NCI-H2081 treated with DMSO at 0.1 percent for 48 hours (cell line): ENCODE measurements at regions not wholly inside any gene's neighbourhood (a gene's known extent, or its start where the extent isn't known, plus 50 kb on each side); places are given as distances from the start of the nearest gene placed in this dataset.
"Not testable (repeated sequence)": the region's sequence is repeated elsewhere in the genome, so short reads cannot be mapped to it uniquely, and the experiment has no call there.

Source experiments
- DNase-seq: peaks from one replicate; lab custom pipeline; 2025; lab: John Stamatoyannopoulos, UW

- no peak for DNase-seq
Observed at GRCh38 chr1:236343246-236343870, 50.7 kb upstream of the EDARADD start.

DNA sequence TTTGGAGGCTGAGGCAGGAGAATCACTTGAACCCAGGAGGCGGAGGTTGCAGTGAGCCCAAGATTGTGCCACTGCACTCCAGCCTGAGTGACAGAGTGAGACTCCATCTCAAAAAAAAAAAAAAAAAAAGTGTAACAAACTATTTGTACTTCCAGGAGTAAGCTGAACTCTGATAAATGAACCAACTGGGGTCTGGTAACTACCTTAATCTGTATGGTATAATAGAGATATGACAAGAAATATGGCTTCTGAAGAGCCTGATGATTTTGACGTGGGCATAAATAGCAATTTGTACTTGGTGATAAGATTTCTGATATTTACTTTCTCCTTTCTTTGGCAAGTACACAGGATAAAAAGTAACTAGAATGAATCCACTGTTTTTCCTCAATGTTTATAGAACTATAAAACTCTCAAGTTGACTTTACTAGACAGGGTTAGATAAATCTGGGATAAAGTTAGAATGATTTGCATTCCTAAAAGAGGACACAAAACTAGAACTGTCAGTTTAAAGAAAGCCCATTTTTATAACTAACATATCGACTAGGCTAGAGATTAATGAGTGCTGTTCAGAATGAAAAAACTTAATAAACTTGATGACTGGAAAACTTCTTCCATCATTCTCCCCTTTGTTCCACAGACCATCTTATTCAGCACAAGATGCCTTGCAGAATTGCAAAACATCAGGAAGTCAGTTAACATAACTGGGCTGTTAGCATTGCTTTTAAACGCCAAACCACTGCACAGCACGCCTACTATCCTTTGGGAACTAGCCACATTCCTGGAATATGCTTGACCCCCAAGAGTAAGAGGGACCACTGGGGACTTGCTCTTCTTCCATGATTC lies 51.5 kb upstream of the EDARADD start:
- DNase-seq: no peak

DNA sequence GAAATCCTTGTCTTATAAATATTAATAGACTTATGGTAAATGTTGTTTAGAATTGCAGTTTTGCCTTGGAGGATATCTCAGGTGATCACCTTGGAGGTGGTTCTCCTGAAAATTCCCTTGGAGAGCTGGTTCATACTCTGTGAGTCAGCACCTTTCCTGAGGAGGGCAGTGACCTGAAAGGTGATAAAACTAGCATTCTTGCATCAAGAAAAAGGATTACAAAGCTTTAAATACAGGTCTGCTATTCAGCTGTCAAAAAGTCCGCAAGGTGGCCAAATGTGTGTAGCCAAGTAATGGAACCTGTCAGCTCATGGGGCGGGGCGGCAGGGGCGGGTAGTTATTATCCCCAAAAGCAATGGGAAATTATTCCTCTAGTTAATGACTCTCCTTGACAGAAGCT lies 52.8 kb upstream of the EDARADD start:
- peak; percentile 29 for DNase-seq

- no peak for DNase-seq
Observed at GRCh38 chr1:236338096-236338495, 56.0 kb upstream of the EDARADD start.

DNA sequence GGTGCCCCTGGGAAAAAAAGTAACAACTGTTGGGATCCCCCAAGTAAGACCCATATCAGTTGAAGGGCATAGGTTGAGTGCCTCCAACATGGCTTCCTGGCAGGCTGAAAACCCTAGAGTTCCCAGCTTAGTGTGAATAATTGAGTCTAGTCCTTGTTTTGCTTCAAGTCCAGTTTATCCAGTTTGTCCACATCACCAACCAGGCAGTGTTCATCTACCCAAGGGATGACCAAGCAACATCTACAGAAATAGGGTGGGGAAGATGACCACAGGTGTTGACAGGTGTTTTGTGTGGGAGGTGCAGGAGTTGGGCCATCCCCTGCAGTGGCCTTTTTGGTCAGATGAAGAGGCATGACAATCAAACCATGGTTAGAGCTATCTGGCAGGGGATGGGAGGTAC lies 54.3 kb upstream of the ERO1B start:
- no peak for DNase-seq

GRCh38 chr1:236335633-236336032 lies 53.9 kb upstream of the ERO1B start:
- not testable (repeated sequence) for DNase-seq

GRCh38 chr1:236334893-236335545 lies 53.3 kb upstream of the ERO1B start:
- DNase-seq: no peak

DNA sequence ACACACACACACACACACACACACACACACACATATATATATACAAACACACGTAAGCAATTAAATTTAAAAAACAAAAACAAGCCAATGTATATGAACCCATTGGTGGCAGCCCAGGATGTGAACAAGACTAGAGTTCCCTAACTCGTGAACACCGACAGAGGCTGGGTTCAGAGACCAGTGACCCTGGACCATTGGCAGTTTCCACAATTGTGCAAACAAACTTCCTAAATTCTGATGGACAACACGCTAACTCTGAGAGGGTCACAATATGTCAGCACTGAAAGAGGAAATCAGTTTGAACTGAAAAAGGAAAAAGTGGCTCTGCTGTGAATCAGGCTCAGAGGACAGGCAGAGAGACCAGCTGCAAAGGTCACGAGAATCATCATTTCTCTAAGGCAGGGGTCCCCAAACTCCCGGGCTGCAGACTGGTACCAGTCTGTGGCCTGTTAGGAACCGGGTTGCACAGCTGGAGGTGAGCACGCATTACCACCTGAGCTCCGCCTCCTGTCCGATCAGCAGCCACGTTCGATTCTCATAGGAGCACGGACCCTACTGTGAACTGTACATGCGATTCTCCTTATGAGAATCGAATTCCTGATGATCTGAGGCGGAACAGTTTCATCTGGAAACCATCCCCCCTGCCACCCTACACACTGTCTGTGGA lies 50.5 kb upstream of the ERO1B start:
- DNase-seq: no peak
